C4-2B (cell line): ENCODE measurements at regions not wholly inside any gene's neighbourhood (a gene's known extent, or its start where the extent isn't known, plus 50 kb on each side); places are given as distances from the start of the nearest gene placed in this dataset.

Source experiments
- H3K27ac ChIP-seq: fragments of 450-650 bp; 2 replicates; pipeline ENCODE4 v1.5.1; 2017
- ZFX ChIP-seq: fragments of 450-650 bp; IDR thresholded peaks from 2 replicates; pipeline ENCODE4 v1.6.1; 2017
- TF ChIP-seq, protein P1 (sequence below): fragments of 450-650 bp; conservative IDR thresholded peaks from 2 replicates; pipeline ENCODE4 v1.5.1; 2017; ENCODE audit warnings: mild to moderate bottlenecking

DNA sequence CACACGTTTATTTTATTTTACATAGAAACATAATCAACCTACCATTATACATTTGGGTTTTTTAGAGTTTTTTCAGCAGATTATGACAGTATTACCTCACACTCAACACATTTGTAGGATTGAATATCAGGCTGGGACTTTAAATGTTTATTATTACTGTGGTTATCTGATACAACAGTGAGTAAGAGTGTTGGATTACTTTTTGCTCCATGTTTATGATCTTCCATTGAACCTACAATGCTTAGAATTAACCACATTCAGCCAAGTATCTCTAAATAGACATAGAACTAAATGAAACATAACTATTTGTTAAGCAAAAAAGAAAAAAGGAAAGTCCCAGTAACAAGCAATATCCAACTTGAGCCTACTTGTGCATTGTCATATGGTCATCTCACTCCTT is 607.4 kb upstream of the PITX2 start:
- no peak overlapping the region for H3K27ac ChIP-seq
- TF ChIP-seq, protein P1, sequence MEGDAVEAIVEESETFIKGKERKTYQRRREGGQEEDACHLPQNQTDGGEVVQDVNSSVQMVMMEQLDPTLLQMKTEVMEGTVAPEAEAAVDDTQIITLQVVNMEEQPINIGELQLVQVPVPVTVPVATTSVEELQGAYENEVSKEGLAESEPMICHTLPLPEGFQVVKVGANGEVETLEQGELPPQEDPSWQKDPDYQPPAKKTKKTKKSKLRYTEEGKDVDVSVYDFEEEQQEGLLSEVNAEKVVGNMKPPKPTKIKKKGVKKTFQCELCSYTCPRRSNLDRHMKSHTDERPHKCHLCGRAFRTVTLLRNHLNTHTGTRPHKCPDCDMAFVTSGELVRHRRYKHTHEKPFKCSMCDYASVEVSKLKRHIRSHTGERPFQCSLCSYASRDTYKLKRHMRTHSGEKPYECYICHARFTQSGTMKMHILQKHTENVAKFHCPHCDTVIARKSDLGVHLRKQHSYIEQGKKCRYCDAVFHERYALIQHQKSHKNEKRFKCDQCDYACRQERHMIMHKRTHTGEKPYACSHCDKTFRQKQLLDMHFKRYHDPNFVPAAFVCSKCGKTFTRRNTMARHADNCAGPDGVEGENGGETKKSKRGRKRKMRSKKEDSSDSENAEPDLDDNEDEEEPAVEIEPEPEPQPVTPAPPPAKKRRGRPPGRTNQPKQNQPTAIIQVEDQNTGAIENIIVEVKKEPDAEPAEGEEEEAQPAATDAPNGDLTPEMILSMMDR, result no peak
- no peak for TF ChIP-seq ZFX

DNA sequence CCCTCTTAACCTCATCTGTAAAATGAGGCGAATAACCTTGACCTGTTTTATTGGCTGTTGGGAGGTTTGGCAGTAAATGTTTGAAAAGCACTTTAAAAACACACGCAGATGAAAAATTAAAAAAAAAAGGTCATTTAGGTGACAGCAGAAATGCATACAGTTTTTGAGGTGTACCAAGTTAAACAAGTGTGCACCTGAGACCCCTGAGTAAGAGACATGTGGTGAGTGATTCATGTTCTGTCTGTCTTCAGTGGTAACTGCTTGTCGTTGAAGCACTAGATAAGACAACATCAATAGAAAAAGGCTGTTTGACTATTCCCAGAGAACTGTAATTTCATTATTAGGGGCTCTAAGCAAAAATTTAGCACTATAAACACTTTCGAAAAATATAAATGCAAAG is 608.4 kb upstream of the PITX2 start:
- no peak overlapping the region for H3K27ac ChIP-seq
- TF ChIP-seq, protein P1, result no peak
- no peak for TF ChIP-seq ZFX

DNA sequence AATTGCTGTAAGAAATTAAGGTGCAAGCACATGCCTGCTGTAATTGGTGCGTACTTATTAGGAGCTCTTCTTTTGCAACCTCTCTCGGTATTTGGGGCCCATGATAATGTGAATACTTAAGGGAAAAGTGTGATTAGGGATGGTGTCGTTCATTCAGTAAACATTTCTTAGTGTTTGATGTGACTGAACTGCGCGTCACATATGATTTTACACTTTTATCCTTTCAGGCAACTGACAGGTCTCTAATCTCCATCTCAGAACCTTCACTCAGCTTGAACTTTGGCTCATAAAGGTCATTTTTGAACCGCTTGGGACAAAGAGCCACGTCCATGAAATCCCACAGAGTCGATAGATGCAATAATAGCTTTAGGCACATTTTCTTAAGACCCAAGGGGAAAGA is 612.1 kb upstream of the PITX2 start:
- no peak overlapping the region for H3K27ac ChIP-seq
- TF ChIP-seq, protein P1, result no peak
- no peak for TF ChIP-seq ZFX

DNA sequence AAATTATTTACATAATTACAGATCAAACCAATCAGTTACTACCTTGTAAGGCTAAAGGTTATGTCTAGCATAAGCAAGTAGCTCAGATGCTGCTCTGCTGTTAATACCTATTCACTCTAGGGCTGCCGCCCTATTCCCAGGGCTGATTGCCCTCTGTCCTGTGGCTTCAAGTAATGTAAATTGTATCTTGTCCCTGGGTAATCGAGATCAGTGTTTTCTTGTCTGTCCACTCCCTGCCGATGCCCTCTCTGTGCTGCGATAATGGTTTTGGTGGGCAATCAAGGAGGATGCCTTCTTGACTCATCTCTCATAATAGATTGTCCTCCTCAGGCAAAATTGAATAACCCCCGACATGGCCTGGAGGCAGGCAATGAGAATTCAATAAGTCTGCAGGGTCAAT is 641.0 kb upstream of the PITX2 start:
- H3K27ac ChIP-seq, result no peak overlapping the region
- no peak for TF ChIP-seq ZFX
- TF ChIP-seq, protein P1, result no peak

DNA sequence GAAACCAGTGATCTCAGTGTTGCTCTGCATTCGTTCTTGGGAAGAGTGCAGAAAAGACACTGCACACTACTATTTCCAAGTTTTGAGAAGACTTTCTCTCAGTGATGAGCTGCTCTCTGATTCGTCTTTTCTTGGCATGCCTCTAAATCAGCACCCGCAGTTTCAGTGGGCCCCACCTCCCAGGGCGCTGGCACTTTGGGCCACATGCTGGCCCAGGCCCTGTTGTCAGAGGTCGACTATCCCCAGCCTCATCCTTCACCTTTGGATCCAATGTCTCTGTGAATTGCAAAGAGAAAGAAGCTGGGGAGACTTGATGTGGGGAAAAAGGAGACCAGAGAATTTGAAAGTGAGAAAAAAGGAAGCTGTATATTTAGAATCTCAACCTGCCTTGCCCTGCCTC is 644.1 kb upstream of the PITX2 start:
- TF ChIP-seq, protein P1, result no peak
- no peak for TF ChIP-seq ZFX
- H3K27ac ChIP-seq, result no peak overlapping the region

DNA sequence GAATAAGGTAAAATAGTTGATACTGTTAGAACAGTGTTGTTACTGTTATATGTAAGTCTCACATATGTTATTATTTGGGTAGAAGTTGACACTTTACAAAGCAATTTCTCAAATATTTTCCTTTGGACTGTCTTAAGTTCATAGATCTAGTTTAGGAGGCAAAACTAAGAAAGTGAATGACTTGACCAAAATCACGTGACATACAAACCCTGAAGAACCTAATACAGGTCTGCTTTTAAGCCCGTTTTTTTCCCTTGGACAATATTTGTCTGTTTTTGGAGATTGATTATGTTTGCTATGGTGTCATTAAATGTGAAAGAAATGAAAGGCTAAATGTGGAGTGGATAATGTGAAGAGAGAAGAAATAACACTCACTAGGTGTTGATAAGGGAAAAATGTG is 644.9 kb upstream of the PITX2 start:
- H3K27ac ChIP-seq, result no peak overlapping the region
- TF ChIP-seq, protein P1, result no peak
- TF ChIP-seq ZFX, result no peak

DNA sequence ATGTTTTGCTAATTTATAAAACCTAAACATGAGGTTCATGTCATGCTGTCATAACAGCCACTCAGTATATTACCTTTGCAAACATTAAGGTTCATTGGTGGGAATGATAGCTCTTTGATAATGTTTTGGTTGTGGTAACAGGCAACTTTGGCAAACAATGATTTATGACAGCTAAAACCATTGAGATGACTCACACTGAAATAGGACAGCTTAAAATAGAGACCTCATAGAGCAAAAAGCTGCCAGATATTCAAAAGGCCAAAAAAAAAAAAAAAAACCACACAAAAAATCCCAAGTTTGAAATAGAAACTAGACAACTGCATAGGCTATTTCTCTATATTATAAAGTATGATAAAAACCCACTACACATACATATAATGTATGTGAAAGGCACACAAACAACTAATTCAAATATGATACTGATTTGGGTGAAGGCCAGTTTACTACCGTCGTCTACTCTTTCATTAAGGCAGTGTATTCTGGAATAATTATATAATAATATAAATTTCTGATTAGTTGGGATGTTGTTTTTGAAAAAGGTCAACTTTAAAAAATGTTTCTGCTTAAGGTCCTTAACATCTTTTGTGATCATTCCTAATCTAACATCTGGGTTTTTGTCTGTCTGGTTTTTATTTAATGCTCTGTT is 646.0 kb upstream of the PITX2 start:
- H3K27ac ChIP-seq, result no peak overlapping the region
- TF ChIP-seq, protein P1, result no peak
- TF ChIP-seq ZFX, result no peak
